ENCODE measurements at regions not wholly inside any gene's neighbourhood (a gene's known extent, or its start where the extent isn't known, plus 50 kb on each side); places are given as distances from the start of the nearest gene placed in this dataset.
A peak's percentile ranks its signal among the peaks of the same experiment; 100 is the strongest.

GRCh38 chr2:212900715-212901114, 250.7 kb downstream of the IKZF2 start:
- TF ChIP-seq CTCF (IDR thresholded peaks at IDR 0.05), result no peak
- DNase-seq (ENCODE audit: low spot score), result no peak
- ATAC-seq (ENCODE audit: low FRiP score), result peak; percentile 63

GRCh38 chr2:212898011-212898410, 253.4 kb downstream of the IKZF2 start:
- DNase-seq (ENCODE audit: low spot score) (no peak), ATAC-seq (ENCODE audit: low FRiP score) (no peak)
- TF ChIP-seq CTCF (IDR thresholded peaks at IDR 0.05), result no peak

- no peak for TF ChIP-seq CTCF (IDR thresholded peaks at IDR 0.05)
- DNase-seq (ENCODE audit: low spot score), result no peak
- no peak for ATAC-seq (ENCODE audit: low FRiP score)
Measured at GRCh38 chr2:212897296-212897695, 254.1 kb downstream of the IKZF2 start.

- no peak for DNase-seq (ENCODE audit: low spot score)
- no peak for TF ChIP-seq CTCF (IDR thresholded peaks at IDR 0.05)
- no peak for ATAC-seq (ENCODE audit: low FRiP score)
Measured at GRCh38 chr2:212894026-212894425, 257.4 kb downstream of the IKZF2 start.

- no peak for TF ChIP-seq CTCF (IDR thresholded peaks at IDR 0.05)
- no peak for DNase-seq (ENCODE audit: low spot score)
- no peak for ATAC-seq (ENCODE audit: low FRiP score)
Measured at GRCh38 chr2:212893216-212893615, 258.2 kb downstream of the IKZF2 start.

- ATAC-seq (ENCODE audit: low FRiP score), result no peak
- no peak for TF ChIP-seq CTCF (IDR thresholded peaks at IDR 0.05)
Measured at GRCh38 chr2:212892193-212892592, 259.2 kb downstream of the IKZF2 start.

GRCh38 chr2:212891580-212891979, 259.8 kb downstream of the IKZF2 start:
- no peak for TF ChIP-seq CTCF (IDR thresholded peaks at IDR 0.05)

More at GRCh38 chr2:212892193-212892592, 259.2 kb downstream of the IKZF2 start:
- DNase-seq (ENCODE audit: low spot score), result no peak

More at GRCh38 chr2:212891580-212891979, 259.8 kb downstream of the IKZF2 start:
- ATAC-seq (ENCODE audit: low FRiP score) (no peak), DNase-seq (ENCODE audit: low spot score) (no peak)

Data from omental fat pad (tissue), 3 donors.